ENCODE measurements at regions not wholly inside any gene's neighbourhood (a gene's known extent, or its start where the extent isn't known, plus 50 kb on each side); places are given as distances from the start of the nearest gene placed in this dataset.

- no peak for DNase-seq
- TF ChIP-seq CTCF (IDR thresholded peaks at IDR 0.05), result no peak
- TF ChIP-seq POLR2A (IDR thresholded peaks at IDR 0.05), result no peak
- intact Hi-C loops (cut with DNase I), result no loop called here
- no peaks in the 10 kb centered on the region for H3K27me3 ChIP-seq
- no peak overlapping the region for H3K4me3 ChIP-seq
- no peaks in the 10 kb centered on the region for H3K4me1 ChIP-seq (replicated peaks in 1 of 2)
- H3K9me3 ChIP-seq (replicated peaks in 1 of 3), result no peaks in the 10 kb centered on the region
- H3K36me3 ChIP-seq (replicated peaks in 1 of 2), result no peaks in the 10 kb centered on the region
- no peak overlapping the region for H3K27ac ChIP-seq
Observed at GRCh38 chr4:111453216-111453615, 692.0 kb upstream of the FAM241A start.

GRCh38 chr4:111454961-111455360, 690.3 kb upstream of the FAM241A start:
- no peak overlapping the region for H3K27ac ChIP-seq
- 58 to 73% (median 59%) methylated on average over 4 of the region's 4 CpGs for whole genome bisulfite sequencing, 4 donors
- H3K4me1 ChIP-seq (replicated peaks in 1 of 2), result no peaks in the 10 kb centered on the region
- H3K4me3 ChIP-seq, result no peak overlapping the region
- no peaks in the 10 kb centered on the region for H3K9me3 ChIP-seq (replicated peaks in 1 of 3)
- TF ChIP-seq CTCF (IDR thresholded peaks at IDR 0.05), result no peak
- TF ChIP-seq POLR2A (IDR thresholded peaks at IDR 0.05), result no peak
- H3K27me3 ChIP-seq, result no peaks in the 10 kb centered on the region
- no peaks in the 10 kb centered on the region for H3K36me3 ChIP-seq (replicated peaks in 1 of 2)
- DNase-seq, result peak in 1 of 7 donors; percentile 1
- intact Hi-C loops (cut with DNase I), result no loop called here

GRCh38 chr4:111464251-111465045, 680.8 kb upstream of the FAM241A start:
- H3K4me3 ChIP-seq, result no peak overlapping the region
- intact Hi-C loops (cut with DNase I), result no loop called here
- H3K4me1 ChIP-seq (replicated peaks in 1 of 2), result no peaks in the 10 kb centered on the region
- H3K36me3 ChIP-seq (replicated peaks in 1 of 2), result no peaks in the 10 kb centered on the region
- H3K9me3 ChIP-seq (replicated peaks in 1 of 3), result no peaks in the 10 kb centered on the region
- no peak for DNase-seq
- 52 to 58% (median 56%) methylated on average over 8 of the region's 8 CpGs for WGBS, 4 donors
- H3K27me3 ChIP-seq, result no peaks in the 10 kb centered on the region
- H3K27ac ChIP-seq, result no peak overlapping the region
- no peak for TF ChIP-seq CTCF (IDR thresholded peaks at IDR 0.05)
- no peak for TF ChIP-seq POLR2A (IDR thresholded peaks at IDR 0.05)

GRCh38 chr4:111466811-111467604, 678.2 kb upstream of the FAM241A start:
- H3K27me3 ChIP-seq, result no peaks in the 10 kb centered on the region
- no peaks in the 10 kb centered on the region for H3K9me3 ChIP-seq (replicated peaks in 1 of 3)
- H3K4me1 ChIP-seq (replicated peaks in 1 of 2), result no peaks in the 10 kb centered on the region
- intact Hi-C loops (cut with DNase I), result no loop called here
- no peak overlapping the region for H3K27ac ChIP-seq
- DNase-seq, result no peak
- TF ChIP-seq CTCF (IDR thresholded peaks at IDR 0.05) (no peak), POLR2A (IDR thresholded peaks at IDR 0.05) (no peak)
- 58 to 72% (median 60%) methylated on average over 2 of the region's 2 CpGs for WGBS, 4 donors
- H3K36me3 ChIP-seq (replicated peaks in 1 of 2), result no peaks in the 10 kb centered on the region
- no peak overlapping the region for H3K4me3 ChIP-seq
